ENCODE measurements at regions not wholly inside any gene's neighbourhood (a gene's known extent, or its start where the extent isn't known, plus 50 kb on each side); places are given as distances from the start of the nearest gene placed in this dataset.

GRCh38 chr2:217749008-217749407 lies 253.8 kb downstream of the TNS1 start:
- no peak for DNase-seq

DNA sequence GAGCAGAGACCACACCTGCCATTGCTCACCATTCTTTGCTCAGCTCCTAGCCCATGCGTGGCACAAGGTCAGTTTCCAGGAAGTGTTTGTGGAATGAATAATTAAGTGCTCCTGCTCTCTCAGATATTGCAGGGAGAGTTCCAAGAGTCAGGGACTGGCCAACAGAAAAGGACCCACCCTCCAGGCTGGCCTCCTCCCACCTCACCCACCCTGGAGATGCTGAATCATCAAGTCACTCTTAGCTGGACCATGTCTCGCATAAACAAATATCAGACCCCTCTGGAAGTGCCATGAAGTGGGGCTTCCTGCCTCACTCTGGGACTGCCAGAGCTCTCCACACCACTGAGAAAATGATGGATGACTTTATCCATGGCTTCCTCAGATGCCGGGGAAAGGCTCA lies 256.0 kb downstream of the TNS1 start:
- no peak for DNase-seq

GRCh38 chr2:217743966-217744761 lies 258.6 kb downstream of the TNS1 start:
- DNase-seq: no peak

DNA sequence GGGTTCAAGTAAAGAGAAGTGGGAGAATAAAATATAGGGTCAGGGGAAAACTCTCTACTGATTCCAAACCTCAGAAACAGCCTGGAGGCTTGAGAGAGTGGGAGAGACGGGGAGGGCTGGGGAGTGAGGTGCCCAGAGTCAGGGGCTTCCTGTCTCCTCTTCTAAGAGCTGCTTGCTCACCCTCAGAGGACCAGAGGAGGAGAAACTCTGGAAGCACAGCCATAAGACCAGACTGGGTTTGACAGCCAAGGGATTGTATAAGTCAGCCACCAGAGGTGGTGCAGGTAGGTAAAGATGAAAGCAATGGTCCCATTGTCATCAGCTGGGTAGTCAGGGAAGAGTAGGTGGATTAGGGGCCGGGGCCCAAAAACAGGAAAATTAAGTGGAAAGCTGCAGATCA lies 259.4 kb downstream of the TNS1 start:
- DNase-seq: no peak

- no peak for DNase-seq
Observed at GRCh38 chr2:217742841-217743240, 260.0 kb downstream of the TNS1 start.

DNA sequence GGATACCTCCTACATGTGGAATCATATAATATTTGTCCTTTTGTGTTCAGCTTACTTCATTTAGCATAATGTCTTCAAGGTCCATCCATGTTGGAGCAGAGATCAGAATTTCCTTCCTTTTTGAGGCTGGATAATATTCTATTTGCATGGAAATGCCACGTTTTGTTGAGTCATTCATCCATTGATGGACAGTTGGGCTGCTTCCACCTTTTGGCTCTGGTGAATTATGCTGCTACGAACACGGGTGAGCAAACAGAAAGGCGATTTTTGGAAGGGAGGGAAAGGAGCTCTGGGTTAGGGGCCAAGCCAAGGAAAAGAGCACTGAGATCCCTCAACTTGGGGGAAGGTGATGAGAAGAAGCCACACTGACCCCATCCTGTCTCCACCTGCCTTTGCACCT lies 260.5 kb downstream of the TNS1 start:
- DNase-seq: no peak

GRCh38 chr2:217741381-217741955 lies 261.3 kb downstream of the TNS1 start:
- no peak for DNase-seq

DNA sequence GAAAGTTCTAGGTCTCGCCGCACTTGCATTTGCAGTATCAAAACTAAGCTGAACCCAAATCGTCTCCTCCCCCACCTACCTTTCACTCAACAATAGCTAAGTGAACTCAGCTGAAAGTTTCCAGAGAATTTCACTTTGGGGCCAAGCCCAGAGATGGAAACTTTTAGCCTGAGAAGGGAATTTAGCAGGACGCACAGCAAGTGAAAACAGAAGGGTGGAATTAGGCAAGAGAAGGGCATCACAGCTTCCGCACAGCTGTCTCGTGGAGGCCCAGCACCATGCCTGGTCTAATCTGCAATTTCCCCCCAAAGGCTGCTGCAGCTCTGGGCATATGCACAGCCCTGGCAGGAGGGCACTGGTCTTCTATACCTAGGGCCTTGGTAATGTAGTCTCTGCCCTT lies 262.0 kb downstream of the TNS1 start:
- DNase-seq: no peak

DNA sequence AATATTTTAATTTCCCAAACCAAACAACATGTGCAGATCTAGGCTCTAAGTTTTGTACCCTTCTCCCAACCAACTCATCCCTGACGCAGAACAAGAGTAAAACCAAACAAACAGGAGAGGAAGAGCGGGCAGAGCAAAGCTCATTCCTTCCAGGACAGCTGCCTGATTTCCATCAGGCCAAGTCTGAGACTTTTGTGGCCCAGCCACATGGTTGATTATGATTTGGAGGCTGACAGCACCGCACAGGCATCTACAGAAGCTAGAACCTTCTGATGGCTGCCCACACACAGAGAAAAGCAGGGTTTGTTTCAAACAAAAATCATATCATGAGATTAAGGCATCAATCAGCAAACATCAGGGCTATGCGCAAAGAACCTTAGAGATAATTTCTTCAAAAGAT lies 262.6 kb downstream of the TNS1 start:
- DNase-seq: no peak

DNA sequence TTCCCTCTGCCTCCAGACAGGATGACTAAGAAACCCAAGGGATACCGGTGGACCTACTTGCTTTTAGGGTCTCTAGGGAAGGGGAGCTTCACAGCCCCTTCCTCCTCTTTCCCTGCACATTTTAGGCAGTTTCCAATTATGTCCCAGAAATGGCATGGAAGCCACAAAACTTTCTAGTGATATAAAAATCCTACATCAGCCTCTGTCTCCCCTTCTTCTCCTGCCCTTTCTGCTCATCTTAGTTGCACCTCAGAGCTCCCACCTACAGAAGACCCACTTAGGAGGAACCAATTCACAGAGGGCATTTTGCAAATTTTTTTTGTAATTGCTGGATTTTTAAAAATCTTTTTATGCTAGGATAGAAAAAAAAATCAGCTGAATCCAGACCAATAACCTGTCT lies 263.1 kb downstream of the TNS1 start:
- DNase-seq: no peak

- no peak for DNase-seq
Observed at GRCh38 chr2:217738061-217738460, 264.7 kb downstream of the TNS1 start.

DNA sequence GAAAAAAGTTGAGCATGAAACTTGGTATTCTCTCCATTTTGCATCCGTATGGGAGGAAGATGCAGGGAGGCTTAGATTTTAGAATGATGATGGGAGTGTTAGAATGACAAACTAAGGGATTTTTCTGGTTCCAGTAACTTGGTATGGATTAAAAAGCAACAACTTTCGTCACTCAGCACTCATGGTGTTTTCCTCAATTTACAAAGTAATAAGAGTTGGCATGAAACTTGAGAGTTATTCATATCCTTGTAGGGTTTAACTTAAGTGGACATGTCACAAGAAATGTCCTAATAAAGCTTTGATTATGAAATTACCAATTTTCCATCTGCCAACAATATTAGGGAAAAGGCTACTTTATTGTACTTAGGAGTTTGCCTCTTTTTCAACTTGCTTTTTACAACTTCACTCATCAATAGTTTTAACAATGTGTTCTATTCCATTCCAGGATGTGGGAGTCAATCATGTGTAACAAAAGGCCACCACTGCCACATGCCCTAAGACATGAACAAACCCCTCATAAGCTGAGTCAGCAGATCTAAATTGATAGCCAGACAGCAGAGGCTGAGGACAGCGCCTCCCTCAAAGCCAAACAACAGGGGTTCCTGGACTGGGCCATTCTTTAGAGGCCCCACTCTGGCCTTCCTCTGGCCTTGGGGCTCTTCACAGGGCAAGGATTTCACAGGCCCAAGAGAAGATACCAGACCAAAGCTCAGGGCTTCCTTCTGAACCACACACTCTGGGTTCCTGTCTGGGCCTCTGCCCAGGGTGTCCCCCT lies 265.8 kb downstream of the TNS1 start:
- DNase-seq: no peak

DNA sequence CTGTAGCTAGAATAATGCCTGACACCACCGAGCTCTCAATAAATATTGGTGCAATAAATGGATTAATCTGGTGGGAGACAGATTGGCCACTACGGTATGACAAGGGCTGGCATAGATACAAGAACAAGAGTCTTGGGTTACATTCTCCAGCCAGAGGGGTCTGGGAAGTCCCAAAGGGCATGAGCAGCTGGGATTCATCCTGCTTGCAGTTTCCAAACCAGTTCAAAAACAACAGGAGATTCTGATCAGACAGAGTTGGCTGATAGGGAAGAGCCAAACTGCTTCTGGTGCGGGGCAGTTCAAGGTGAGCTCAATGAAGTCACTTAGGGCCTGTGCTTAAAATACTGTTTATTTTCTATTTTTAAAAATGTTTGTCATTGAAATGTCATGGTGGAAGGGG lies 266.9 kb downstream of the TNS1 start:
- DNase-seq: no peak

GRCh38 chr2:217735034-217735433 lies 267.8 kb downstream of the TNS1 start:
- DNase-seq: no peak

- DNase-seq: no peak
Observed at GRCh38 chr2:217733461-217733860, 269.3 kb downstream of the TNS1 start.

GRCh38 chr2:217732992-217733391 lies 269.8 kb downstream of the TNS1 start:
- DNase-seq: no peak

DNA sequence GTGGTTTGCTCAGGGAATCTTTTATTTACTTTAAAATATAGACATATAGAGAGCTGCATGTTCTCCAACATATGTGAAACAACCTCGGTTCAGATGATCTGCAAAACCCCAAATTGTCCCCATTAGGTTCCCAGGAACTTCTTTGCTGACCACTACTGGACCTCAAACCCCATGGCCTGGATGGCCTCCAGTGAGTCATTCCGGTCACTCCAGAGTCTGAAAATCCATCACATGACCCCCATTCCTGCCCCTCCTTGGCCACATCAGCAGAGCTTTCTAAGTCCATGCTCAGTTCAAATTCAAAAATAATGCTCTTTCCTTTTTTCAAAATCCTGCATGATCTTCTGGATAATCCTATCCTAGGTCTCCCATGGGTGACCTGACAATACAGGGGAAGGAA lies 271.0 kb downstream of the TNS1 start:
- no peak for DNase-seq

DNA sequence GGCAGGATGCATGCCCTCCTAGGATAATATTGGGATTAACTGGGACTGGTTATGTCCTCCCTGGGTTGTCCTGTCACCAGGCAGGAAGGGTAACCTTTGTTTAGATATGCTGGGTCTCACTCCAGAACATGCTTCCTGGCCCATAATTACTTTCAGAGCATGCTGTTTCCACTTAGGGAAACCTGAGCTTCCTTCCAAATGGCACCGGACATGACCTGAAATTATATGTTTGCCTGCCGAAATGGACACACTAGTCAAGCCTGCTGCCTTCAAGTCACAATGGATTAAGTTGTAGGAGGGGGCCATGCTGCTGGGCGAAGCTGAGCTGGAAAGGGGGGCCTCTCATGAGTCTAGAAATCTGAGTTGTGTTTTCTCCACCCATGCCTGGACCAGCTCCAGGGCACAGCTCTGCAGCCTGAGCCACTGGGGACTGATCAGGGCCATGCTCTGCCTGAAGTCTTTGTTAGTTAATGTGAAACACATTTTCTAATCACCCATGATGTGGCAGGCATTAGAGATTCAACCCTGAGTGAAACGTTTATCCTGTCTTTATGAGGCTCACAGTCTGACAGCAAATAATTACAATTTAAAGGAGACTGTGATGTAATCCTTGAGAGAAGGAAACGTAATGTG lies 273.3 kb downstream of the TNS1 start:
- DNase-seq: no peak

GRCh38 chr2:217727801-217728200 lies 275.0 kb downstream of the TNS1 start:
- no peak for DNase-seq

GRCh38 chr2:217725409-217725808 lies 277.4 kb downstream of the TNS1 start:
- DNase-seq: no peak

- no peak for DNase-seq
Observed at GRCh38 chr2:217724471-217724870, 278.3 kb downstream of the TNS1 start.

- no peak for DNase-seq
Observed at GRCh38 chr2:217723981-217724380, 278.8 kb downstream of the TNS1 start.

DNA sequence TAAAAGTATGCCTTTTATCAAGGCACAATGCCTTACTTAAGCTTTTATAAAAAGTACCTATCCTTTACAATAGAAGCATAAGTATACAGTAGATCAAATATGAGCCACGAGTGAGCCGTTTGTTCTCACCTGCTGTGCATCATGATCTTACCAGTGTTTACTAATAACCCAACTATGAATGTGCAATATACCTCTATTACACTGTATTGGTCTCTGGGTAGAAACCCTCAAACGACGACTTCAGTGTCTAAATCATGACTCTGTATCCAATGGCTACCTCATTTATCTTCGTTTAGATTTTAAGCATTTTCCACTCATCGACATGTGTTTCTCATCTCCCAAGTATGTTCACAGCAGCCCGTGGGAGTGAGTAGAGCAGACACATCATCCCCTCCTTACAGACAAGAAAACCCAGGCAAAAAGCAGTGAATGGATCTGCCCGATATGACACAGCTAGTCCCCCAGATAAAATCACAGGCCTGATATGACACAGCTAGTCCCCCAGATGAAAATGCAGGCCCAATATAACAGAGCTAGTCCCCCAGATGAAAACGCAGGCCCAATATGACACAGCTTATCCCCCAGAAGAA lies 279.8 kb downstream of the TNS1 start:
- no peak for DNase-seq

All from SHP77 treated with DMSO at 0.1 percent for 48 hours (cell line).